Skeletal muscle cell (primary cell): ENCODE measurements at regions not wholly inside any gene's neighbourhood (a gene's known extent, or its start where the extent isn't known, plus 50 kb on each side); places are given as distances from the start of the nearest gene placed in this dataset.

Source experiments
- DNase-seq: peaks from one replicate; pipeline ENCODE4 v3.0.0-alpha.2; 2010; ENCODE audit warnings: low read depth
- H3K4me3 ChIP-seq: 2 replicates; pipeline ENCODE4 v1.5.1; 2011; ENCODE audit warnings: low read depth, mild to moderate bottlenecking, control low read depth, low read length, moderate library complexity

DNA sequence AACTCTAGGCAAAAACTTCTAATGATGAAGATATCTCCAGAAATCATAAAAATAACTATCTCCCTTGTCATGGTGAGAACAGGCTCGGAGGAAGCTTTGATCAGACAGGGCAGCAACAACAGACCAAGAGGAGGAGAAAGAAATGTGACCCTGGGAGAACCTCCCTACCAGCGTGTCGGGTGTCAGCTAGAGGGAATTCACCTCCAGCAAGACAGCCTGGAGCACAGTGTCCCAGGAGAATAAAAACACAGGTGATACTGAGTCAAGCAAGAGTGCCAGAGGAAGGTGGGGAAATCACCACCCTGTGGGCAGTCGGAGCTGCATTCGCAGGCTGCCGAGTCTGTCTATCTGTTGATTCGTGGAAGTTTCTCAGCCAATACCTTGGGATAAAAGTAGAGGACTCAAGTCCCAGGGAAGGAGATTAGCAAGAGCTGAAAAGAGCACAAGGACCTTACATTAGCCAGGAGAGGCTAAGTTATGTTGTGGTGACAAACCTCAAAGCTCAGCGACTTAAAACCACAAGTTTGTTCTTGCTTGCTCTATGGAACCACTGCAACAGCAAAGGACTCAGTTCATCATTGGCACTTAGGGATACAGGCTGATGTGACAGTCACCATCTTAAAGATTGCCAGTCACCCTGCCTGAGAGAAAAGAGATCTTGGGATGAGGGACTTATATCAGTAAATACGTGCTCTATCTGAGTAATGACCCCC is 598.3 kb downstream of the CCDC171 start:
- no peak for DNase-seq
- H3K4me3 ChIP-seq: no peak overlapping the region

DNA sequence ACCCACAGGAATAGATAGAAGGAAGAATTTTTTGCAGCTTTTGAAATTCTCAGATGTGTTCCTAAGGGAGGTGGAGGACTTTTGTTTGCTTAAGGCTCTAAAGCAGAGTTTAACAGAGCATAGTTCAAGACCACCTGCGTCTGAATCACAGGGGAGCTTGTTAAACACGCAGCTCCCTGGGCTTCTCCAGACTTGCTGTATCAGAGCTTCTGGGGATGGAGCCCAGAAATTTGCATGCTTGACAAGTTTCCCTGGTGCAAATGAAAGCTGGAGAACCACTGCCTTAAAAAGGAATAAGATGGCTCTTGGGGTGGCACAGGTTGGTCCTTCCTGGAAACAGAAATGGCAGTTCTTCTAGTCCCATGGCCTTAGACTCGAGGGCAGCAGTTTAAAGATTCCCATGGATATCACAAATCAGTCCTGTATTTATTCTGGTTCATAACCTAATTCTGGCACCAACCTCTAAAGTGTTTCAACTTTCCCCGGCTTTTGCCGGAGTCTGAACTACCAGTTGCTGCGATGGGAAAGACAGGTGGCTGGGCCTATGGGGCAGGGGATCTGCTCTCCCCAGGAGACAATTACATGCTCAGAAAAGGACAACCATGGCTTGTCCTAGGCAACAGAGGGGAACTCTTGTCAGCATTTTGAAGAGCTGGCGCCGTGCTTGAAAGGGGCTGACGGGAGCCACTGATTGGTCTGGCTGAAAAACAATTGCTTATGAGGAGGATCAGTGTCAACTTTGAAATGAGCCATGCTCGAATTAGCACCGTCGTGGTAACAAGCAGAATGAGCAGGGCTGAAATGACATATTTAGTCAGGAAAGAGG is 599.6 kb downstream of the CCDC171 start:
- DNase-seq: no peak
- H3K4me3 ChIP-seq: no peak overlapping the region

GRCh38 chr9:16153221-16153620 is 600.4 kb downstream of the CCDC171 start:
- H3K4me3 ChIP-seq: no peak overlapping the region
- DNase-seq: no peak

DNA sequence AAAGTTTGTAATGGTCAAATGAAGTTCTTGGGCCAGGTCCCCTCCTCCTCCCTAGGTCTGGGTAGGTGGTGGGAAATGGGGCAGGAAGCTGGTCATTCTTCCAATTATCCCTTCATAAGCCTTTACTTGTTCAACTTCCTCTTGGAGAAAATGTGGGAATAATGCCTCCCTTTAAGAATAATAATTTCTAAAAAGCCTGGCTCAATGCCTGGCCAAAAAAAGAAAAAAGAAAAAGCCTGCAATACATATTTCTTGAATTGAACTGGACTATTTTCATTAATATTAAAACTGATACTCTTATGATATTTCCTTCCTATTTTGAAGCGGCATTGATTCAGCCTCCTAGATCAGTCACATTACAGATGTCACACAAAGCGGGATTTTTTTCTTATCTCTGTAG is 600.9 kb downstream of the CCDC171 start:
- H3K4me3 ChIP-seq: no peak overlapping the region
- no peak for DNase-seq

DNA sequence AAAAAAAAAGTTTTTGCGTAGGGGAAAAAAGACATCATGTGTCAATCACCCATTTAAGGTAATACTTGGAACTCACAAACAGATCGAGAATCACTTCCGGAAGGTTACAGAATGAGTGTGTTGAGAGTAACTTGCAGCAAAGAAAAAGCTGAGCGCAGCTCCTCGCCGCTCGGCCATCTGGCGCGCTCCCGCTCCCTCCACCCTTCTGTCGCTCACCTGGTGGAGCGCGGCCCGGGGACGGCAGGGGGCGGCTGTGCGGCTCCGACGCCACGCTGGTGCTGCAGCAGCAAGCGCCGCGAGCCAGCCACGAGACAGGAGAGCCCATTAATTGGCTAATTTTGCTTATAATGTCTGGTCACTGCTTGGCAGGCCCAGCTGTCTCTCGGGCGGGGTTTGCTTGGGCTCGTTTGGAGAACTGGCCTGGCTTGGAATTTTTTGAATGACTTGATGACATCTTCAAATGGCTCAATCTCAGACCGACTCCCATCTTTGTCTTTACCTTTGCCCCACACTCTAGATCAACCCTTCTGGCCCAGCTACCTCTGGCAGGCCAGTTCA is 601.8 kb downstream of the CCDC171 start:
- H3K4me3 ChIP-seq: peak overlapping the region; percentile 14
- no peak for DNase-seq

DNA sequence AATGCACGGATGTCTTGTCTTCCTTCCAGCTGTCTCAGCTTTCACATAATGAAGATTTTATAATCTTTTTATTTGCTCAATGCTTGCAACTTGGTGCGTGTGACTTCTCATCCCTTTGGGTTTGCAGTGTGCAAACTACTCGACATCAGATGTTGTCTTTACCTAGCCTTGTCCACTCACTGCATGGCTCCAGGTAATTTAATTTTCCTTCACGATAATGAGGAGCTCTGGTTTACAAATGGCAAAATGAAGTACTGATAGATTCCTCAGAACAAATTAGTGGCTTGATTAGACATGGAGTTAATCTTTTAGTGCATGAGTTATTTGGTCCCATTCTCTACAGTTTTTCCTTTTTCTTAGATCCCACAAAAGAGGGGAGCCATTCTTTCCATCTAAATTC is 603.0 kb downstream of the CCDC171 start:
- no peak overlapping the region for H3K4me3 ChIP-seq
- DNase-seq: no peak

DNA sequence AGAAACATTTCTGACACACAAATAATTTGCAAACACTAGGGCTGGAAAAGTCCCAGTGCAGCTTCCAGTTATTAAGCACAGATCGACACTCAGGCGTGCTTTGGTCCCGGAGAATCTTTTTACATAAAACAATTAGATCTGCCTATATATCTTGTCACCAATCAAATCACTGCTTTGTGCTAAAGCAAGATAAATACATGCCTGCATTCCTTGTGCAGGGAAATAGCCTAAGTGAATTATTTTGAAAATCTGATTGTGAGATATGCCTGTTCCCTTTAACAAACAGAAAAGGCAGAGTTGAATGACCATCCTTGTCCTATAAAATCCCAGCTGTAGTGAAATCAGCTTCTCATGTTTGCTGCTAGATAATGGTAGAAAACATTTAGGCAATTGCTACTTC is 604.4 kb downstream of the CCDC171 start:
- DNase-seq: no peak
- no peak overlapping the region for H3K4me3 ChIP-seq

GRCh38 chr9:16157651-16158050 is 604.8 kb downstream of the CCDC171 start:
- DNase-seq: no peak
- H3K4me3 ChIP-seq: no peak overlapping the region

GRCh38 chr9:16158093-16158492 is 605.2 kb downstream of the CCDC171 start:
- no peak overlapping the region for H3K4me3 ChIP-seq
- no peak for DNase-seq

DNA sequence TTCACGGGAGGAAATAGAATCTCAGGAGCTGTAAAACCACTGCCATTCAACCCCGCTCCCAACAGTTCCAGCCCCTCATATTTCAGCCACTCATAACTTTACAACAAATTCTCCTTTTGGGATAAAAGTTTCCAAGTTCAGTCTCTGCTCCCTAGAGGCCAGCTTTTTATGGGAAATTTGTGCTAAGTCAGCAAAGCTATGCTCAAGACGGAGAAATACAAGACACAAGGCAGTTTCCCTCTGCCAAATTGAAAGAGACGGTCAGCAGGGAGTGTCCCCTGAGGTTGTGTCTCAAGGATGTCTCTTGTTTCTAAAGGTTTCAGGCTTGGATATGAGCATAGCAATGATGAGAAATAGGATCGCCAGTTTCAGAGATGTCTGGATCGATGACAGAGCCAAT is 608.6 kb downstream of the CCDC171 start:
- no peak for DNase-seq
- no peak overlapping the region for H3K4me3 ChIP-seq

GRCh38 chr9:16170119-16170518 is 617.3 kb downstream of the CCDC171 start:
- no peak overlapping the region for H3K4me3 ChIP-seq
- DNase-seq: no peak

DNA sequence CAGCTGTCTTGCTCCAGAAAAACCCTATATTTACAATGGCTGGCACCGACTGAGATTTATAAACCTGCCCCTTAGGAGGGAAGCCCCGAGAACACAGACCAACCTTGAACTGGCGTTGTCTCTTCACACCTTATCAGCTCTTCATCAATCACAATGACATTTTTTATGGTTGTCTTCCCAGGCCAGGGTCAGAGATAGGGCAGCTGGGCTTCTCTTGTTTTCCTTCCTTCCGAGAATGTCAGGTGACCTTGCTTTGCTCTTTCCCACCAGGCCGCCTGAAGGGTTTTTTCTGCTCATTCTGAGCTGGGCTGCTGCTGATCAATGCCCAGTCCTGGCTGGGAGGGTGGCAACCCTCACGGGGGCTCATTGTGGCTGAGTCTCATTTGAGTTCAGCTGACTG is 619.1 kb downstream of the CCDC171 start:
- no peak for DNase-seq
- H3K4me3 ChIP-seq: no peak overlapping the region

DNA sequence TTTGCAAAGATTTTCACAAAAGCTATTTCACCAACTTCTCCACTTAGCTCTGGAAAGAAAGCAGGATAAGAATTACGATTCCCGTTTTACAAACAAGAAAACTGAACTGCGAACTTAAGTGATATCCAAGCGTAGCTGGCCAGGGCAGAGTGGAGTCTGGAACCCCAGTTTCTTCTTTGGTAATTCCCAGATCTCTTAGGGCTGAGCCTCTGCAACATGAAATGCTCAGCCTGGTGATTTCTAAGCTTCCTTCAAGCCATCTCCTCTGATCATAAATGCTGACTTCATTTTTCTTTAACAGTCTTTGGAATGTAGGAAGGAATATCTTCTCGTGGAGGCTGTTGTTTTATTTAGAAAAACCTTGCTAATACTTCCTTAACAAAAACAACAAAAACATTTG is 620.0 kb downstream of the CCDC171 start:
- no peak overlapping the region for H3K4me3 ChIP-seq
- no peak for DNase-seq

GRCh38 chr9:16174915-16175314 is 622.1 kb downstream of the CCDC171 start:
- no peak overlapping the region for H3K4me3 ChIP-seq
- no peak for DNase-seq

DNA sequence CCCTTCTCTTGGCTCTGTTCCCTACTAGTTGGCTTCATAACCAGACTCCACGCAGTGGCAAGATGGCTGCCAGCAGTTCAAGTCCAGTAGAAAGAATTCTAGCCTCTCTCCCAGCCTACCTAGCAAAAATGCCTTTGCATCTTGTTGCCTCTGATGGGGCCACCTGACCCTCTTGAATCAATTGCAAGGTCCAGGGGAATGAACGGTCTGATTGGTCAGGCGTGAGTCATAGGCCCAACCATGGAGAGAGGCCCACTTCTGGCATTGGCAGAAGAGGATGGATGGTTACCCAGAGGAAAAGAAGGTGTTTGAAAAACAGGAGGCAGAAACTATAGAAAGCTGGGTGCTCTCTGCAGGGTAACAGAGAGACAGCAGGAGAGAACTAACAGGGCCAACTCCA is 622.6 kb downstream of the CCDC171 start:
- DNase-seq: no peak
- no peak overlapping the region for H3K4me3 ChIP-seq

GRCh38 chr9:16178294-16178693 is 625.5 kb downstream of the CCDC171 start:
- no peak for DNase-seq
- H3K4me3 ChIP-seq: no peak overlapping the region

DNA sequence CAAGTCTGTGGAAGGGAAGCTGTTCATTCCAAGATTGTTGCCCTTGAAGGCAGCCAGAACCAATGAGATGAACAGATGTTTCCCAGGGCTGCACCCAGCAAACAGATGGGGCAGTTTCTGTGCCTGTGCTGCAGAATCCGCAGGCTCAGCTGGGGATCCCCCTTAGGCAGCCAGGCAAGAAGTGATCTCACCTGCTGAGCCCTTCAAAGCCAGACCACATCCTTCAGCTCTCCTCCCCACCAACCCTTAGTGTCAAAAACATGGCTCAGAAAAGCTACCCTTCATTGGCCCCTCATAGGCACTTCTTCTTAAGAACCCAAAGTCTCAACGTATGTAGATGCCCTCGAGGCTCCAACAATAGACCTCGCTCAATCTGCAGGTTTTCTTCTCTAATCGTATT is 626.7 kb downstream of the CCDC171 start:
- H3K4me3 ChIP-seq: no peak overlapping the region
- DNase-seq: no peak

GRCh38 chr9:16180091-16180490 is 627.2 kb downstream of the CCDC171 start:
- DNase-seq: no peak
- H3K4me3 ChIP-seq: no peak overlapping the region

DNA sequence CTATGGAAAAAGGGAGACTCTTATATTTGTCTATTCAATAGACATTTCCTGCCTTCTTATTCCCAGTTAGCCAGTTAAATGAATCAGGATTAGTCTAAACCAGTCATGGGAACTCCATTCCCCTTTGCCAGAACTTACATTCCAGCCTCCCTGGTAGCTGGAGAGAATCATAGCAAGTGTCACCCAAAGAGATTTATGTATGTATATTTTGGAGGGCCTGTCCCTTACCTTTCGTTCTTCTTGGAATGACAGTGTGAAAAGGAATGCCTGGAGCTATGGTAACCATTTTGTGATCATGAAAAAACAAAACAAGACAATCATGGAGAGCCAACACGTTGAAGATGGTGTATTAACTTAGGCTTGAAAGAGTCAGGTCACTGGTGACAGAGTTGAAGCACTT is 627.7 kb downstream of the CCDC171 start:
- no peak overlapping the region for H3K4me3 ChIP-seq
- DNase-seq: no peak

DNA sequence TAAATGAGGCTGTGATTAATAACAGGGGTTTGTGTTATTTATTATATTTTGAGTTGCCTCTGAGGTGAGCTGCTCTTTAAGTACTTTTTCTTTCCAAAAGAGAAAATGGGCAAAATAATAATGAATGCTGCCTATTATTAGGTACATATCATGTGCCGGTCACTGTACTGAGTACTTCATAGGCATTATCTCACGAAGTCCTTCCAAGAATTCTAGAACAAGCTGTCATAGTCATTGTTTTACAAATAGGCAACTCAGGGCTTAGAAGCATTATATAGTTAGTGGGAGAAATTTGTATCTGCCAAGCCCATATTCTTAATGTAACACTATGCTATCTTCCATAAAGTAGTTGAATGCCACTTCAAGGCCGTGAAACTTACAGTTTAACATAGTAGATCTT is 628.7 kb downstream of the CCDC171 start:
- DNase-seq: no peak
- H3K4me3 ChIP-seq: no peak overlapping the region

DNA sequence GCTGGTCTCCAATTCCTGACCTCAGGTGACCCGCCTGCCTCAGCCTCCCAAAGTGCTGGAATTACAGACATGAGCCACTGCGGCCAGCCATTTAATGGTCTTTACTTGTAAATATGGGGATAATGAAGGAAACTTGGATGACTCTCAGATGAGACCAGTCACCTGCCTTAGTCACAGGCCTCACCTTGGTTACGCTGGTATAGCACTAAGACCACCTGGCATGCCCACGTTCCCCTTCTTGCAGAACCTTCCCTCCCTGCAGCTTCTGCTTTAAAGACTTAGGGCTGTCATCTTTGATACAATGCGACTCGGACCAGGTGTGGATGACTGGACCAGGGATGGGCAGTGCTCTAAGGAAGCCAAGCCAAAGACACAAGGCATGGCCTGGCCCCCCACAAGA is 629.9 kb downstream of the CCDC171 start:
- H3K4me3 ChIP-seq: no peak overlapping the region
- DNase-seq: no peak
